Neuronal stem cell (in vitro differentiated cells): ENCODE measurements at regions not wholly inside any gene's neighbourhood (a gene's known extent, or its start where the extent isn't known, plus 50 kb on each side); places are given as distances from the start of the nearest gene placed in this dataset.

Experiments used
- DNase-seq: peaks from one replicate; pipeline ENCODE4 v3.0.0-alpha.2; 2013; ENCODE audit warnings: low spot score
- H2AFZ ChIP-seq: one replicate; pipeline ENCODE4 v1.6.1; 2013; ENCODE audit warnings: mild to moderate bottlenecking, low read length, inconsistent platforms
- H2AK5ac ChIP-seq: 2 replicates; pipeline ENCODE4 v1.6.1; 2013; ENCODE audit warnings: low read depth, mild to moderate bottlenecking, inconsistent platforms, low read length, moderate library complexity, mixed read lengths
- H2BK120ac ChIP-seq: 2 replicates; pipeline ENCODE4 v1.6.1; 2013; ENCODE audit warnings: low read depth, mild to moderate bottlenecking, inconsistent platforms, low read length, moderate library complexity, mixed read lengths
- H2BK12ac ChIP-seq: one replicate; pipeline ENCODE4 v1.6.1; 2013; ENCODE audit warnings: low read length, inconsistent platforms
- H2BK15ac ChIP-seq: 2 replicates; pipeline ENCODE4 v1.6.1; 2013; ENCODE audit warnings: mild to moderate bottlenecking, low read length, inconsistent platforms, mixed read lengths
- H2BK5ac ChIP-seq: one replicate; pipeline ENCODE4 v1.6.1; 2013; ENCODE audit warnings: inconsistent platforms, mild to moderate bottlenecking, low read length, moderate library complexity
- H3K14ac ChIP-seq: one replicate; pipeline ENCODE4 v1.6.1; 2013; ENCODE audit warnings: low read length, inconsistent platforms
- H3K18ac ChIP-seq: 2 replicates; pipeline ENCODE4 v1.6.1; 2013; ENCODE audit warnings: low read length, inconsistent platforms
- H3K23ac ChIP-seq: 2 replicates; pipeline ENCODE4 v1.6.1; 2013; ENCODE audit warnings: low read depth, mild to moderate bottlenecking, mixed read lengths, low read length, inconsistent platforms; ENCODE audit not compliant: poor library complexity
- H3K27ac ChIP-seq: replicated peaks from 3 replicates; pipeline ENCODE4 v1.5.1; 2013; ENCODE audit warnings: low read length, inconsistent platforms
- H3K27me3 ChIP-seq, 3 experiments: 2 replicates each; pipeline ENCODE4 v1.6.1; 2013; ENCODE audit warnings: low read length in 3 of 3, mild to moderate bottlenecking in 2 of 3, inconsistent platforms in 1 of 3, low read depth in 1 of 3, mixed read lengths in 1 of 3, moderate library complexity in 1 of 3; ENCODE audit not compliant: control insufficient read depth in 3 of 3, insufficient read depth in 3 of 3
- H3K36me3 ChIP-seq, 2 donors: replicated peaks in 1 of 2; 2 replicates each; pipeline ENCODE4 v1.6.1; 2013; ENCODE audit warnings: low read length in 2 of 2; ENCODE audit not compliant: control insufficient read depth in 2 of 2, insufficient read depth in 2 of 2
- H3K4ac ChIP-seq: 2 replicates; pipeline ENCODE4 v1.6.1; 2013; ENCODE audit warnings: inconsistent platforms, mild to moderate bottlenecking, low read length, moderate library complexity
- H3K4me1 ChIP-seq, 2 donors: 1 replicate in 1 of 2; 2 replicates in 1 of 2; pipeline ENCODE4 v1.6.1; 2013; ENCODE audit warnings: low read length in 2 of 2, low read depth in 1 of 2; ENCODE audit not compliant: control insufficient read depth in 2 of 2, insufficient read depth in 1 of 2
- H3K4me2 ChIP-seq: one replicate; pipeline ENCODE4 v1.6.1; 2013; ENCODE audit warnings: mild to moderate bottlenecking, low read length, inconsistent platforms; ENCODE audit not compliant: insufficient read depth, poor library complexity, severe bottlenecking
- H3K4me3 ChIP-seq, 2 donors: 2 replicates each; pipeline ENCODE4 v1.5.1; 2013; ENCODE audit warnings: low read length in 2 of 2, mild to moderate bottlenecking in 2 of 2, inconsistent platforms in 1 of 2, moderate library complexity in 1 of 2
- H3K79me1 ChIP-seq: one replicate; pipeline ENCODE4 v1.6.1; 2013; ENCODE audit warnings: low read depth, mild to moderate bottlenecking, inconsistent platforms, low read length, moderate library complexity
- H3K9ac ChIP-seq: one replicate; pipeline ENCODE4 v1.6.1; 2013; ENCODE audit warnings: mild to moderate bottlenecking, low read depth, low read length, inconsistent platforms; ENCODE audit not compliant: poor library complexity
- H3K9me3 ChIP-seq, 2 donors: replicated peaks in 1 of 2; 2 replicates each; pipeline versions ENCODE3 to v1.6.1; 2013; ENCODE audit warnings: low read length in 2 of 2, mild to moderate bottlenecking in 2 of 2, inconsistent platforms in 1 of 2, low read depth in 1 of 2, mixed read lengths in 1 of 2, moderate library complexity in 1 of 2; ENCODE audit not compliant: control insufficient read depth in 2 of 2, insufficient read depth in 1 of 2
- H4K8ac ChIP-seq: one replicate; pipeline ENCODE4 v1.6.1; 2013; ENCODE audit warnings: low read depth, mild to moderate bottlenecking, inconsistent platforms, low read length, moderate library complexity
- H4K91ac ChIP-seq: one replicate; pipeline ENCODE4 v1.6.1; 2013; ENCODE audit warnings: low read length, low read depth, mild to moderate bottlenecking, inconsistent platforms; ENCODE audit not compliant: poor library complexity
- WGBS, 2 donors: extraction: QIAGEN DNeasy Blood & Tissue Kit; methylation state at CpG; one replicate each; pipeline ENCODE4 v1.1.7; 2013; ENCODE audit warnings: missing lambda C conversion rate in 2 of 2, mixed read lengths in 1 of 2; ENCODE audit not compliant: insufficient read length in 2 of 2, insufficient replicate concordance in 1 of 2; ENCODE audit errors: extremely low coverage in 2 of 2; 5-methylcytosine and 5-hydroxymethylcytosine counted together

DNA sequence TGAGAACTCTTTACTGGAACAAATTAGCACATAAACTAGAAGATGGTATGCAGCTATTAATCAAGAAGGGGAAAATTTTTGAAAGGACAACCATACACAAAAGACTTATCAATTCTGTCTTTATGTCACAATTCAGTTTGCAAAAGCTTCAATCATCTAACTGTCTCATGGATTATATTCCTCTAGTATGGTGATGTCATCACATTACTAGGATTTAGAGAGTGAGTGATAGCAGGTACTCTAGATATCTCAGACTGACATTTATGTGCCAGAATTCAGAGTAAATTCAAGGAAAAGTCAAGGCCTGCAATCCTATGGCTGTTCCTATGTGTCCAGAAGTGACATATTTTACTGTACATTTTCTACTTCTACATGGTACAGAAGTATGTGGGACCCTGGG is 318.9 kb upstream of the GRAMD2B start:
- Histone ChIP-seq H2BK12ac (no peak overlapping the region), H2BK15ac (no peak overlapping the region), H3K4me1 (peaks cover 0 to 4% of the 10 kb centered on the region in 2 donors), H2BK5ac (no peak overlapping the region), H3K9me3 (no peaks in the 10 kb centered on the region), H3K4me2 (no peak overlapping the region), H3K9ac (no peak overlapping the region), H2AFZ (no peak overlapping the region), H3K27ac (no peak overlapping the region), H3K4me3 (no peak overlapping the region), H3K23ac (no peak overlapping the region), H2BK120ac (no peak overlapping the region), H4K91ac (no peak overlapping the region), H3K14ac (no peak overlapping the region), H3K36me3 (no peaks in the 10 kb centered on the region), H3K79me1 (peaks cover 2% of the 10 kb centered on the region), H4K8ac (no peak overlapping the region), H3K18ac (no peak overlapping the region), H2AK5ac (no peak overlapping the region), H3K27me3 (no peaks in the 10 kb centered on the region), H3K4ac (no peak overlapping the region)
- no peak for DNase-seq

GRCh38 chr5:126104951-126105350 is 318.3 kb upstream of the GRAMD2B start:
- H3K18ac ChIP-seq, result no peak overlapping the region
- DNase-seq, result no peak
- no peak overlapping the region for H3K9ac ChIP-seq
- H4K8ac ChIP-seq, result no peak overlapping the region
- H3K23ac ChIP-seq, result no peak overlapping the region
- H3K27me3 ChIP-seq, result no peaks in the 10 kb centered on the region
- peaks cover 2% of the 10 kb centered on the region for H3K79me1 ChIP-seq
- no peak overlapping the region for H4K91ac ChIP-seq
- H2BK15ac ChIP-seq, result no peak overlapping the region
- H2BK5ac ChIP-seq, result no peak overlapping the region
- H3K27ac ChIP-seq, result no peak overlapping the region
- WGBS, 2 donors, result no CpG with 5 or more reads among the region's 1 CpG
- H3K4me2 ChIP-seq, result no peak overlapping the region
- H3K9me3 ChIP-seq, result no peaks in the 10 kb centered on the region
- no peak overlapping the region for H3K4me3 ChIP-seq
- no peak overlapping the region for H2BK120ac ChIP-seq
- no peak overlapping the region for H2BK12ac ChIP-seq
- H3K14ac ChIP-seq, result no peak overlapping the region
- H2AFZ ChIP-seq, result no peak overlapping the region
- no peaks in the 10 kb centered on the region for H3K36me3 ChIP-seq
- H3K4me1 ChIP-seq, result peaks cover 0 to 4% of the 10 kb centered on the region in 2 donors
- H2AK5ac ChIP-seq, result no peak overlapping the region
- H3K4ac ChIP-seq, result no peak overlapping the region

DNA sequence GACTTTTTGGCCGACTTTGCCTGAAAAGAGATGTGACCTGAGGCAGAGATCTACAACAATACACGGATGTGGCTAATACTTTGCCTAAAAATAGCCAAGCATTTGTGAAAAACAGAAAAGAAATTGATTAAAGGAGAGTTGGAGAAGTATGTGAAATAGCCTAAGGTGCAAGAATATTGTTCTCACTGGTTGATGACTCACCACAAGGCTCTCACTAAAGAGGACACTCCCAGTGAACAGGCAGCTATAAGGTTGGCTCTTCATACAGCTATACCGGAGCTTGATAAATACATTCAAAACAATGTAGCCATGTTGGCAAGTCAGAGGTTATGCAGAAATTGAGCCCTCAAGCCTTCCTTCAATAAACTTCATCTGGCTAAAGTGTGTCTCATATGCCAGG is 317.2 kb upstream of the GRAMD2B start:
- Histone ChIP-seq H3K4ac (no peak overlapping the region), H2BK5ac (no peak overlapping the region)

GRCh38 chr5:126107381-126107780 is 315.8 kb upstream of the GRAMD2B start:
- H2AFZ ChIP-seq, result no peak overlapping the region
- no peak overlapping the region for H4K91ac ChIP-seq
- no peak overlapping the region for H3K14ac ChIP-seq
- DNase-seq, result no peak
- H3K27ac ChIP-seq, result no peak overlapping the region
- H2BK120ac ChIP-seq, result no peak overlapping the region
- no peak overlapping the region for H3K23ac ChIP-seq
- H4K8ac ChIP-seq, result no peak overlapping the region
- H3K4me3 ChIP-seq, result no peak overlapping the region
- no peak overlapping the region for H3K4ac ChIP-seq
- no peak overlapping the region for H2AK5ac ChIP-seq
- H3K79me1 ChIP-seq, result peaks cover 2% of the 10 kb centered on the region
- H3K9ac ChIP-seq, result no peak overlapping the region
- peaks cover 0 to 4% of the 10 kb centered on the region in 2 donors for H3K4me1 ChIP-seq
- H3K4me2 ChIP-seq, result no peak overlapping the region
- H3K18ac ChIP-seq, result no peak overlapping the region
- no peak overlapping the region for H2BK5ac ChIP-seq
- H3K9me3 ChIP-seq, result peaks cover 0 to 6% of the 10 kb centered on the region in 2 donors
- H2BK15ac ChIP-seq, result no peak overlapping the region
- H3K36me3 ChIP-seq, result no peaks in the 10 kb centered on the region
- WGBS, 2 donors, result no CpG with 5 or more reads among the region's 2 CpGs
- H2BK12ac ChIP-seq, result no peak overlapping the region
- H3K27me3 ChIP-seq, result no peaks in the 10 kb centered on the region

More for the DNA sequence above, 317.2 kb upstream of the GRAMD2B start:
- no peak overlapping the region for H3K18ac ChIP-seq
- no peak overlapping the region for H2BK12ac ChIP-seq
- H3K23ac ChIP-seq, result no peak overlapping the region
- no peak overlapping the region for H2AFZ ChIP-seq
- no peak overlapping the region for H3K9ac ChIP-seq
- no CpG with 5 or more reads among the region's 3 CpGs for WGBS, 2 donors
- H3K9me3 ChIP-seq, result no peaks in the 10 kb centered on the region
- H2BK120ac ChIP-seq, result no peak overlapping the region
- H3K27me3 ChIP-seq, result no peaks in the 10 kb centered on the region
- no peak overlapping the region for H4K91ac ChIP-seq
- no peak overlapping the region for H3K27ac ChIP-seq
- DNase-seq, result no peak
- no peak overlapping the region for H3K4me2 ChIP-seq
- H2AK5ac ChIP-seq, result no peak overlapping the region
- no peaks in the 10 kb centered on the region for H3K36me3 ChIP-seq
- H3K79me1 ChIP-seq, result peaks cover 2% of the 10 kb centered on the region
- H3K4me3 ChIP-seq, result no peak overlapping the region
- H4K8ac ChIP-seq, result no peak overlapping the region
- no peak overlapping the region for H2BK15ac ChIP-seq
- H3K4me1 ChIP-seq, result peaks cover 0 to 4% of the 10 kb centered on the region in 2 donors
- no peak overlapping the region for H3K14ac ChIP-seq
